ENCODE measurements at regions not wholly inside any gene's neighbourhood (a gene's known extent, or its start where the extent isn't known, plus 50 kb on each side); places are given as distances from the start of the nearest gene placed in this dataset.

- DNase-seq = no peak
Observed at GRCh38 chr4:176902710-176903323, 110.1 kb upstream of the VEGFC start.

GRCh38 chr4:176906709-176907108 is 114.0 kb upstream of the VEGFC start:
- DNase-seq = no peak

- DNase-seq = no peak
Observed at GRCh38 chr4:176910646-176911045, 117.9 kb upstream of the VEGFC start.

- DNase-seq = no peak
Observed at GRCh38 chr4:176919631-176920030, 126.9 kb upstream of the VEGFC start.

GRCh38 chr4:176920694-176921093 is 128.0 kb upstream of the VEGFC start:
- DNase-seq = no peak

- DNase-seq = no peak
Observed at GRCh38 chr4:176921256-176921655, 128.5 kb upstream of the VEGFC start.

- DNase-seq = no peak
Observed at GRCh38 chr4:176924238-176924637, 131.5 kb upstream of the VEGFC start.

- DNase-seq = no peak
Observed at GRCh38 chr4:176925962-176926361, 133.2 kb upstream of the VEGFC start.

GRCh38 chr4:176927117-176927516 is 134.4 kb upstream of the VEGFC start:
- DNase-seq = no peak

- DNase-seq = no peak
Observed at GRCh38 chr4:176927664-176928063, 134.9 kb upstream of the VEGFC start.

- DNase-seq = no peak
Observed at GRCh38 chr4:176939445-176939844, 146.7 kb upstream of the VEGFC start.

- DNase-seq = no peak
Observed at GRCh38 chr4:176945334-176945733, 152.6 kb upstream of the VEGFC start.

GRCh38 chr4:176949029-176949428 is 156.3 kb upstream of the VEGFC start:
- DNase-seq = no peak

- no peak for DNase-seq
Observed at GRCh38 chr4:176953021-176953420, 160.3 kb upstream of the VEGFC start.

- DNase-seq = no peak
Observed at GRCh38 chr4:176957353-176958118, 164.8 kb upstream of the VEGFC start.

GRCh38 chr4:176959980-176960379 is 167.3 kb upstream of the VEGFC start:
- DNase-seq = no peak

- no peak for DNase-seq
Observed at GRCh38 chr4:176963121-176963520, 170.4 kb upstream of the VEGFC start.

GRCh38 chr4:176964116-176964691 is 171.5 kb upstream of the VEGFC start:
- no peak for DNase-seq

GRCh38 chr4:176967586-176967985 is 174.9 kb upstream of the VEGFC start:
- no peak for DNase-seq

- no peak for DNase-seq
Observed at GRCh38 chr4:176968094-176968493, 175.4 kb upstream of the VEGFC start.

GRCh38 chr4:176969011-176969410 is 176.3 kb upstream of the VEGFC start:
- DNase-seq = no peak

GRCh38 chr4:176970853-176971252 is 178.1 kb upstream of the VEGFC start:
- DNase-seq = no peak

GRCh38 chr4:176971576-176972115 is 178.9 kb upstream of the VEGFC start:
- no peak for DNase-seq

GRCh38 chr4:176979416-176979815 is 186.7 kb upstream of the VEGFC start:
- no peak for DNase-seq
